ENCODE measurements at regions not wholly inside any gene's neighbourhood (a gene's known extent, or its start where the extent isn't known, plus 50 kb on each side); places are given as distances from the start of the nearest gene placed in this dataset.

GRCh38 chr2:234273887-234274584, 222.8 kb downstream of the ARL4C start:
- Histone ChIP-seq H3K27me3 (ENCODE audit: control insufficient read depth, insufficient read depth, low read length) (no peaks in the 10 kb centered on the region), H3K9me3 (ENCODE audit: control insufficient read depth, insufficient read depth, low read length) (no peaks in the 10 kb centered on the region), H3K4me3 (ENCODE audit: low read depth, low read length) (no peak overlapping the region), H3K27ac (ENCODE audit: low read depth, low read length) (no peak overlapping the region)
- CTCF ChIA-PET = no interaction called here
- DNase-seq (ENCODE audit: low read depth, low spot score) = no peak
- no peak for TF ChIP-seq CTCF (IDR thresholded peaks at IDR 0.05; ENCODE audit: low read depth, low read length)
- POLR2A ChIA-PET = no interaction called here

GRCh38 chr2:234272069-234272850, 221.8 kb downstream of the SPP2 start:
- DNase-seq (ENCODE audit: low read depth, low spot score) = no peak
- H3K9me3 ChIP-seq (ENCODE audit: control insufficient read depth, insufficient read depth, low read length) = no peaks in the 10 kb centered on the region
- no peak for TF ChIP-seq CTCF (IDR thresholded peaks at IDR 0.05; ENCODE audit: low read depth, low read length)
- ChIA-PET POLR2A (no interaction called here), CTCF (no interaction called here)
- no peak overlapping the region for H3K4me3 ChIP-seq (ENCODE audit: low read depth, low read length)
- no peaks in the 10 kb centered on the region for H3K27me3 ChIP-seq (ENCODE audit: control insufficient read depth, insufficient read depth, low read length)
- H3K27ac ChIP-seq (ENCODE audit: low read depth, low read length) = no peak overlapping the region

- Histone ChIP-seq H3K9me3 (ENCODE audit: control insufficient read depth, insufficient read depth, low read length) (no peaks in the 10 kb centered on the region), H3K4me3 (ENCODE audit: low read depth, low read length) (no peak overlapping the region), H3K27me3 (ENCODE audit: control insufficient read depth, insufficient read depth, low read length) (no peaks in the 10 kb centered on the region), H3K27ac (ENCODE audit: low read depth, low read length) (no peak overlapping the region)
- ChIA-PET CTCF (no interaction called here), POLR2A (no interaction called here)
- no peak for DNase-seq (ENCODE audit: low read depth, low spot score)
- 0 out of 2 replicates have a peak, but pooled peaks have one; percentile 10 for TF ChIP-seq CTCF (IDR thresholded peaks at IDR 0.05; ENCODE audit: low read depth, low read length)
These were observed 220.8 kb downstream of the SPP2 start for GRCh38 chr2:234271338-234271737.

GRCh38 chr2:234269769-234270204, 219.3 kb downstream of the SPP2 start:
- H3K9me3 ChIP-seq (ENCODE audit: control insufficient read depth, insufficient read depth, low read length) = no peaks in the 10 kb centered on the region

More at GRCh38 chr2:234269769-234270204, 219.3 kb downstream of the SPP2 start:
- CTCF ChIA-PET = interaction anchor here (1.0 kb wide), 1 partner anchor 19 kb away, joined by 4 read pairs; no protein-coding TSS in a partner anchor
- peak overlapping the region; percentile 31 for H3K27ac ChIP-seq (ENCODE audit: low read depth, low read length)
- no peak for DNase-seq (ENCODE audit: low read depth, low spot score)
- TF ChIP-seq CTCF (IDR thresholded peaks at IDR 0.05; ENCODE audit: low read depth, low read length) = no peak
- no peaks in the 10 kb centered on the region for H3K27me3 ChIP-seq (ENCODE audit: control insufficient read depth, insufficient read depth, low read length)
- POLR2A ChIA-PET = no interaction called here
- H3K4me3 ChIP-seq (ENCODE audit: low read depth, low read length) = no peak overlapping the region
